Astrocyte of the cerebellum (primary cell): ENCODE measurements at regions not wholly inside any gene's neighbourhood (a gene's known extent, or its start where the extent isn't known, plus 50 kb on each side); places are given as distances from the start of the nearest gene placed in this dataset.

Experiments
- DNase-seq: peaks from one replicate; pipeline ENCODE4 v3.0.0-alpha.2; 2011; ENCODE audit warnings: low read depth
- H3K4me3 ChIP-seq: 2 replicates; pipeline ENCODE4 v1.5.1; 2011; ENCODE audit warnings: mild to moderate bottlenecking, low read depth, low read length, moderate library complexity
- in situ Hi-C: cut with HindIII; loops from 2 replicates; pipeline ENCODE4 v1.10.0; 2017; ENCODE audit warnings: low sequenced_read_pairs
- TF ChIP-seq, protein P1 (sequence below): IDR thresholded peaks from 2 replicates; pipeline ENCODE4 v1.5.1; 2012; ENCODE audit warnings: low read length, low read depth, moderate library complexity, mild to moderate bottlenecking; ENCODE audit errors: missing control alignments

DNA sequence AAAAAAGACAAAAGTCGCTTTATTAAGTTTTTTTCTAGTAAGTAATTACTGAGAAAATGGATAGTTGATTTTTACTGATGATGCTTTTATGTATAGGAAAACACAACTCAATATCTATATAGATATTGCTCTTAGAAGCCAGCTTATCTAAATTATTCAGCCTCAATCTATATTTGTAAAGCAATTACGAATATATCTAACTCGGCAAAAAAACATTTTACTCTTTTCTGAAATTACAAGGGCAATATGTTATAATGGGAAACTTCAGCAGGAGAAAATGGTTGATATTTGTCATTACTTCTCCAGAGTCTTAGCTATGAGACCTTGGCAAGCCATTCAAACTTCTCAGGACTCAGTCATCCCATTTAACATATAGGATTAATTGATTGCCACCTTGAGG is 228.5 kb downstream of the SLC7A11 start:
- H3K4me3 ChIP-seq = no peak overlapping the region
- DNase-seq = no peak
- in situ Hi-C loops = no loop called here
- TF ChIP-seq, protein P1, sequence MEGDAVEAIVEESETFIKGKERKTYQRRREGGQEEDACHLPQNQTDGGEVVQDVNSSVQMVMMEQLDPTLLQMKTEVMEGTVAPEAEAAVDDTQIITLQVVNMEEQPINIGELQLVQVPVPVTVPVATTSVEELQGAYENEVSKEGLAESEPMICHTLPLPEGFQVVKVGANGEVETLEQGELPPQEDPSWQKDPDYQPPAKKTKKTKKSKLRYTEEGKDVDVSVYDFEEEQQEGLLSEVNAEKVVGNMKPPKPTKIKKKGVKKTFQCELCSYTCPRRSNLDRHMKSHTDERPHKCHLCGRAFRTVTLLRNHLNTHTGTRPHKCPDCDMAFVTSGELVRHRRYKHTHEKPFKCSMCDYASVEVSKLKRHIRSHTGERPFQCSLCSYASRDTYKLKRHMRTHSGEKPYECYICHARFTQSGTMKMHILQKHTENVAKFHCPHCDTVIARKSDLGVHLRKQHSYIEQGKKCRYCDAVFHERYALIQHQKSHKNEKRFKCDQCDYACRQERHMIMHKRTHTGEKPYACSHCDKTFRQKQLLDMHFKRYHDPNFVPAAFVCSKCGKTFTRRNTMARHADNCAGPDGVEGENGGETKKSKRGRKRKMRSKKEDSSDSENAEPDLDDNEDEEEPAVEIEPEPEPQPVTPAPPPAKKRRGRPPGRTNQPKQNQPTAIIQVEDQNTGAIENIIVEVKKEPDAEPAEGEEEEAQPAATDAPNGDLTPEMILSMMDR = no peak

DNA sequence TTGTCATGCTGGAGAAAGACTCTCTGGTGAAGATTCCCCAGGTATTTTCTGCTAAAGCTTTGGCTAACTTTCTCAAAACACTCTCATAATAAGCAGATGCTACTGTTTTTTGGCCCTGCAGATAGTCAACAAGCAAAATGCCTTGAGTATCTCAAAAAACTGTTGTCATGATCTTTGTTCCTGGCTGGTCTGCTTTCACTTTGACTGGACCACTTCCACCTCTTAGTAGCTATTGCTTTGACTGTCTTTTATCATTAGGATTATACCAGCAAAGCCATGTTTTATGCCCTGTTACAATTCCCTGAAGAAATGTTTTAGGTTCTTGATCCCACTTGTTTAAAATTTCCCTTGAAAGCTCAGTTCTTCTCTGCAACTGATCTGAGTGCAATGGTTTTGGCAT is 231.5 kb downstream of the SLC7A11 start:
- TF ChIP-seq, protein P1 = no peak
- no peak overlapping the region for H3K4me3 ChIP-seq
- DNase-seq = no peak
- in situ Hi-C loops = no loop called here

DNA sequence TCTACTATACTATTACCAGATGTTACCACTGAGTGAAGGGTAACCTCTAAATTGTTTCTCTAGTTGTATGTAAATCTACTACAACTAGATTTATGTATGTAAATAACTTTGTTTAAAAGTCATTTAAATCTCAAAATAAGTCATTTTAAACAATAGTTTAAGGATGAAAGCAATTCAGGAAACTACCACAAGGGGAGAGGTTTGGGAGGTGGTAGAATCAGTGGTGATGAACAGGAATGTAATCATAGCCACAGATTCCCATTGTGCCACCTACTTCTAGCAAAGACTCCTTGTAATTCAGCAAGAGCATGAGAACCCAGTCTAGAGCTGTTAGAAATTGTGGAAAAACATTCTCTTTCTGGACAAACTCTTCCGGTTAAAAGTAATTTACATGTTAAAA is 234.6 kb downstream of the SLC7A11 start:
- DNase-seq = no peak
- TF ChIP-seq, protein P1 = peak; percentile 16
- in situ Hi-C loops = no loop called here
- no peak overlapping the region for H3K4me3 ChIP-seq

DNA sequence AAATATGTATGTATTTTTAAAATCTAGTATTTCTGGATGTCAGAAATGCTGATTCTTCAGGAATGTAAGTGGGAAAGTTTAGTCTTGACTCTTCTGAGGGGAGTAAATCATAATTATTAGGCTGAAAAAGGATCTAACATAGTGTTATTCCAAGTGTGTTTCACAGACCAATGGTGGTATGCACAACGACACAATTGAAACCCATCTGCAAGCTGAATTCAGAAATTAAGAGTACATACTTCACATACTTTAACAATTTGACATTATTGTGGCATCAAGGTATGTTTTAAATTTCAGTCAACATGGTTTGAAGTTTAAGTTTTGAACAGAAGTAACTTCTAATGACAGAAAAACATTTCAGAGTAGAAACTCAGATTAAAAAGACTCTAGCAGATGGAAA is 236.7 kb downstream of the SLC7A11 start:
- in situ Hi-C loops = no loop called here
- TF ChIP-seq, protein P1 = no peak
- no peak overlapping the region for H3K4me3 ChIP-seq
- no peak for DNase-seq

DNA sequence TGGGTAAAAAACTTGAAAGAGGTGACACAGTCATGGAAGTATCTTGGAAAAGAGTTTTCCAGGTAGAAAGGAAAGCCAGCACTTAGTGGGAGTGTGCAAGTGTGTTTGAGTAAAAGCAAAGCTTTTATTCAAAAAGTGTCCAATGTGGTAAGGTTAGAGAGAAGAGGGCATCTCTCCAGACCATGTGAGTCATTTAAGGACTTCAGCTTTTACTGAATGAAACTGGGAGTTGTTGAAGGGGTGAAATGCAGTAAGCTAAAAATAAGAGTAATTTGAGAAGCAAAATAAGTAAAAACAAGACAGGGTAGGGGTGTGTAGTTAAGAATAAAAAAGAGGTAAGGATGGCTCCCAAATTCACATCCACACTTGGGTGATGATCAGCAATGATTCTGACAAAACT is 238.9 kb downstream of the SLC7A11 start:
- H3K4me3 ChIP-seq = no peak overlapping the region
- peak; percentile 23 for DNase-seq
- in situ Hi-C loops = no loop called here
- TF ChIP-seq, protein P1 = no peak

DNA sequence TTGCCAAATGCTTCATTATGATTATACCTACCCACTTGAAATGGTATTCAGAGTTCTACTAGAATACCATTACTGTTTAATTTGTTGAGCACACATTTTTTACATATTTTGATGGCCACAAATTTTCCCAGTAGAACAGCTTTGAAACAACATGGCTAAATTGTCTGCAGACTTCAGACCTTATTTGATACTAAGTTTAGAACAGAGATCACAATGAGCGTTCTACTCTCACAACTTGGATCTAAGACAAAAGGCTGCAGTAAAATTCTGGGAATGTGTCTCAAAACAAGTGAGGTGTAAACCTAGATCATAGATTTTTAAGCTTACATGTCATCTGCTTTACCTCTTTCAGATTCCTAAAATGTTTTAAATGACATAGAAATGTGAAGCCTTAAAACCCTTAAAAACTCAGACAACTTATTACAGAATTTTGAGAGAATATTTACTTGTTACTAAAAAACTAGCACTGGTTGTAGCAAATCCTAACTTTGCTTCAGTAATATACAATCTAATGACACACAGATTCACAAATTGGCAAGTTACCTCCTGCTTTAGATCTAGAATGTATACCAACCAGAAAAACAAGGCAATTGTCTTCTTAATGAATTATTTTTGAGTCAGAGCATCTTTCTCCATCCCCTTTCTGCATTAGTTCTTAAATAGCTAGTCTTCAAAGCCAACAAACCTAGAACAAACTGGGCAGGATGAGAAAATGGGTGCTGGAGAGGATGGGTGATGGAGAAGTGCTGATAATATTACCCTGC is 243.3 kb downstream of the SLC7A11 start:
- peak; percentile 74 for DNase-seq
- no peak overlapping the region for H3K4me3 ChIP-seq
- in situ Hi-C loops = loop anchor here (5.0 kb wide), 1 partner anchor 62 kb away; no protein-coding TSS in a partner anchor
- TF ChIP-seq, protein P1 = no peak
